NT2/D1 (cell line): ENCODE measurements at regions not wholly inside any gene's neighbourhood (a gene's known extent, or its start where the extent isn't known, plus 50 kb on each side); places are given as distances from the start of the nearest gene placed in this dataset.

Experiments
- YY1 ChIP-seq: IDR thresholded peaks from 2 replicates; pipeline ENCODE4 v1.6.1; 2011; ENCODE audit not compliant: insufficient read length, insufficient read depth
- ZNF274 ChIP-seq: IDR thresholded peaks from 2 replicates; pipeline ENCODE4 v1.6.1; 2011; ENCODE audit warnings: mild to moderate bottlenecking, low read depth, low read length

GRCh38 chr1:234731569-234732085 is 121.6 kb upstream of the IRF2BP2 start:
- TF ChIP-seq ZNF274 (no peak), YY1 (no peak)
